GM12874 (cell line): ENCODE measurements at regions not wholly inside any gene's neighbourhood (a gene's known extent, or its start where the extent isn't known, plus 50 kb on each side); places are given as distances from the start of the nearest gene placed in this dataset.

ENCODE experiments used
- TF ChIP-seq, protein P1 (sequence below): IDR thresholded peaks from 2 replicates; pipeline ENCODE4 v1.5.1; 2011; ENCODE audit warnings: low read depth, mild to moderate bottlenecking, control low read depth, low read length, moderate library complexity; ENCODE audit not compliant: insufficient read depth

DNA sequence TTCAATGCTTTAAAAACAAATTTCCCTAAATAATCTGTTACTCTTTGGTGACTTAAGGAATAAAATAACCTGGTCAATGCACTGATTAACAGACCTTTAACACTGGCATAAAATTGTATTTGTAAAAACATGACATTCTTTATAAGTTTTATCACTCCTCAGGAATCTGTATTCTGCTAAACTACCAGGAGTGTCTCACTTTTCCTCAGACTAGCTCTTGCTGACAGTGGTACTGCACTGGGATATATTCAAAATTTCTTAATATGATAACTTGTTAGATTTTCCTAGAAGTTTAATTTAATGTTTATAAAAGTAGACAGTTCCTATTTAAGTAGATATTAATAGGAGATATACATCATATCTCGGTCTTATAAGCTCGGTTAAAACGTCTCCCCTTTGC lies 363.4 kb upstream of the ARHGEF26 start:
- TF ChIP-seq, protein P1, sequence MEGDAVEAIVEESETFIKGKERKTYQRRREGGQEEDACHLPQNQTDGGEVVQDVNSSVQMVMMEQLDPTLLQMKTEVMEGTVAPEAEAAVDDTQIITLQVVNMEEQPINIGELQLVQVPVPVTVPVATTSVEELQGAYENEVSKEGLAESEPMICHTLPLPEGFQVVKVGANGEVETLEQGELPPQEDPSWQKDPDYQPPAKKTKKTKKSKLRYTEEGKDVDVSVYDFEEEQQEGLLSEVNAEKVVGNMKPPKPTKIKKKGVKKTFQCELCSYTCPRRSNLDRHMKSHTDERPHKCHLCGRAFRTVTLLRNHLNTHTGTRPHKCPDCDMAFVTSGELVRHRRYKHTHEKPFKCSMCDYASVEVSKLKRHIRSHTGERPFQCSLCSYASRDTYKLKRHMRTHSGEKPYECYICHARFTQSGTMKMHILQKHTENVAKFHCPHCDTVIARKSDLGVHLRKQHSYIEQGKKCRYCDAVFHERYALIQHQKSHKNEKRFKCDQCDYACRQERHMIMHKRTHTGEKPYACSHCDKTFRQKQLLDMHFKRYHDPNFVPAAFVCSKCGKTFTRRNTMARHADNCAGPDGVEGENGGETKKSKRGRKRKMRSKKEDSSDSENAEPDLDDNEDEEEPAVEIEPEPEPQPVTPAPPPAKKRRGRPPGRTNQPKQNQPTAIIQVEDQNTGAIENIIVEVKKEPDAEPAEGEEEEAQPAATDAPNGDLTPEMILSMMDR, result no peak

DNA sequence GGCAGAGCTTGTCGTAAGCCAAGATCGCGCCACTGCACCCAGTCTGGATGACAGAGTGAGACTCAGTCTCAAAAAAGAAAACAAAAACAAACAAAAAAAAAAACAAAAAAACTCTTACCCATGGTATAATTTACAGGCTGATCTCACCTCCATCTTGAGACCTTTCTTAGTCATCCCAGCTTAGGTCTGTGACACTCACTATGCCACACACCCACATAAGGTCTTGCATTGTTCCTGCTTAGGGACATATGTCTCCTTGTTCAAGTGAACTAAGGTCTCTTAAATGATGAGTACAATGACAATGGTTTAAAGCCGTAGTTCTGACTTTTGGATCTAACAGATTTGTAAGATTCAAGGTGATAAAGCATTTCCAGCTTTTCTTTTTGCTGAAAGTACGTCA lies 360.2 kb upstream of the ARHGEF26 start:
- TF ChIP-seq, protein P1, result no peak

DNA sequence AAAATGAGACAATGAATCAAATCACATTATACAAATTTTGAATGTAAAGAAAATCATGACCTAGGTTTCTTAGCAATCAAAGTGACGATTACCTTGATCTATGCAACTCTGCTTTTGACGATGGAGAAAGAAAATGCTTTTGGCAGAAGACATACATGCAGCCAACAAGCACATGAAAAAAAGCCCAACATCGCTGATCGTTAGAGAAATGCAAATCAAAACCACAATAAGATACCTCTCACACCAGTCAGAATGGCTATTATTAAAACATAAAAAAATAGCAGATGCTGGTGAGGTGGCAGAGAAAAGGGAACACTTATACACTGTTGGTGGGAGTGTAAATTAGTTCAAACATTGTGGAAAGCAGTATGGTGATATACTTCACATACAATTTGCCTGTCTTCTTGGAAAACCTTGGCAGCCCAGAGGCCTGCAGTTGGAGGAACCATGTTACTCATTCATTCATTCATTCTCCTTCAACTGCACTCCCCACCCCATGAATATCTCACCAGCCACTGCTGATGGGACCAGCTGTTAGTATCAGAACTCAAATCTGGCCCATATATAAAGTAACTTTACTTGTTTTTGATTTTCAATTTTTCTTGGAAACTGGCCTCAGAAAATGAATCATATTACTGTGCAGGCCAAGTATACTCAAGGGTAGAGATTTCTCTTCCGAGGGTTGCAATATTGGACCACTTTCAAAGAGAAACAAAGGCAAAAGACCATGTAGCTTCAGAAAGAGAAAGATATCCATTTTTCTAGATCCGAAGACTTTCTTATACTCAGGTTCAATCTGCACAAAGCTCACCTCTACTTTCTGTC lies 358.6 kb upstream of the ARHGEF26 start:
- TF ChIP-seq, protein P1, result no peak

DNA sequence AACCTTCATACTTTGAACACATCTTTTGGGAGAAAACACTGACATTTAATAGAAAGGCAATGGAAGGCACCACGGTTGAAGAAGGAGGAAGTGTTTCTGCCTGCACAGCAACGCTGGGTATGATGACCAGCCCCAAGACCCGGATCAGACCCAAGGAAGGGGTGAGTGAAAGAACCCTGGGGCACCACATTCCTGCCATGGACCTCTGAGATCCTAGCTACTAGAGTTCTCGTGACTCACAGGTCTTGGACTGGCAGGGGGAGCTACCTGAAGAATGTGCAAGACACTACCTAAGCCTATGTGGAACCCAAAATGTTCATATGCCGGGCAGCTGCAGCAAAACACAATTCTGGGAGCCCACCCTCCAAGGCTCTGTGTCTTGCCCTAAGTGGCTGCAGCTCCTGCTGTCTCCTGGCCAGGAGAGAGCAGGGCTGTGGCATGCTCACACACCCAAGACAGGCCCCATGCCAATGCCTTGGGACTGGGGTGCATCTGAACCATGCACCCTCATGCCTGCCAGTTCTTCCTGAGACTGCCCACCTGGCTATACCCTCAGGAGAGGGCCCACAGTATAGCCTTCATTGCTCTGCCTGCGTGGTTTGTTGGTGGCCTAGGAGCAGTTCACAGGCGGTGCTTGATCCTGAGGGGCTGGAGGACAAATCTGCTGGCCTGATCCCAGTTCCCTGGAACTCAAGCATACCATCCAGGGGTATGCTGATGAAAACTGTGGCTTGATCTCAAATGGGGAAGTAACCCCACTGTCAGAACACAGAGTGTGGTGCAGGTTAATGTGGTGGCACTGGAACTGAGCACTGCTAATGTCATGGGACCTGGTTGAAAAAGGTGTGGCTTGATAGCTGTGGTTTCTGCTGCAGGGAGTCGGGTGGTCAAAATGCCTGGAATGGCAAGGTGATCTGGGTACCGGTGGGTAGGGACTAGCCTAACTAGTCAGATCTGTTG lies 353.3 kb upstream of the ARHGEF26 start:
- TF ChIP-seq, protein P1, result no peak

DNA sequence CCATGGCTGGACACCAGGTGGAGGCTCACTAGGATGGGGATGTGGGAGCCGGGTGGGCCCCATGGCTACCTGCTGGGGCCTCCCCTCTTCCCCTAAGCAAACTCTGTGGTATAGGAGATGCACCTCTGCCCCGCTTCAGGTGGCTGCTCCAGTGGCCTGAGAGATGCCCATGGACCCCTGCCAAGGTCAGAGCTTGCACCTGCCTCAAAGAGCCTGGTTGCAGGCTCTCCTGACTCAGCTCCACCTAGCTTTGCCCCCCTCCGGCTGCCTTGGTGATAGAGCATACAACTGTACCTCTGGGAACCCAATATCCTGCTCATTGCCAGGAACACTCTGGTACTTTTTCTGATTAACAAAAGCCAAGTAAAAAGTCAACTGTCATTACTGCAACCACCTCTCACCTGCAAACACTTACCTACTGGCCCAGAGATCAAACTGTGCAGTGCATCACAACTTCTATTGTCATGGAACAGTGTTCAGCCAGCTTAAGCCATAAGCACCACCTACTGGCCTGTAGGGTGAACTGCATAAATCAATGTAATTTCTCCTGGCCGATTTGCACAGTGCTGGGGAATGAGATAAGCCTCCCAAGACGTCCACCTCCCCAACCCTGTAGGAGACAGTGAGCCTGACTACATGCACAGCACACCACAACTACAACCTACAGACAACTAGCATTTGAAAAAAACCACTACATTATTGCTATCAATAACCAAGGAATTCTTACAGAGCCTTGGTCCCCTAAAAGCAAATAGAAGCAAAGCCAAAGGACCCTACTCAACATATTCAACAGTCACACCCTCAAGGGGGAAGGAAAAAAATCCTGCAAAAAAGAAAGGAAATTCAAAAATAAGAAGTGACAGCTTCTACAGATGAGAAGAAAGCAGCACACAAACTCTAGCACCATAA lies 352.4 kb upstream of the ARHGEF26 start:
- TF ChIP-seq, protein P1, result peak; percentile 77

DNA sequence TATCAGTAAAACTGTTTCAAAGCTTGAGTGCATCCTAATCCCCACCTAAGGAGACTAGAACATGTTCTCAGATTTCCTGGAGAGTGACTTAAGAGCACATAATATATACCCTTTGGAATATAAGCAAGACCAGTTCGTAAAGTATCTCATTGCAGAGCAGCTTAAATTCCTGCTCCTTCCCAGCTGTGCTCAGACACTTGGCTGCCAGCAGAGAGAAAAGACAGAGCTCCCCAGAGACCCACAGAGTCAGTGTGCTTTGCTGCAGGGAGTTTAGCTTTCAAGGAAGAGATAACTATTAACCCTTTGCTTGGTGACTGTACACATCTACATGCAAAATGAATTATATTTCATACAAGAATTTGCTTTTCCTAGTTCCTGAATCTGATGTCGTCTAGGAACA lies 338.1 kb upstream of the ARHGEF26 start:
- TF ChIP-seq, protein P1, result no peak
